ENCODE measurements at regions not wholly inside any gene's neighbourhood (a gene's known extent, or its start where the extent isn't known, plus 50 kb on each side); places are given as distances from the start of the nearest gene placed in this dataset.
"Not testable (repeated sequence)": the region's sequence is repeated elsewhere in the genome, so short reads cannot be mapped to it uniquely, and the experiment has no call there.

GRCh38 chr18:40307627-40308026 lies 1647.4 kb upstream of the PIK3C3 start:
- no peak for DNase-seq

GRCh38 chr18:40296717-40297413 lies 1658.2 kb upstream of the PIK3C3 start:
- no peak for DNase-seq

- DNase-seq, result peak; percentile 7
Measured at GRCh38 chr18:40292985-40293710, 1661.9 kb upstream of the PIK3C3 start.

GRCh38 chr18:40283560-40283959 lies 1671.5 kb upstream of the PIK3C3 start:
- DNase-seq, result no peak

GRCh38 chr18:40281356-40281755 lies 1673.7 kb upstream of the PIK3C3 start:
- DNase-seq, result not testable (repeated sequence)

GRCh38 chr18:40274618-40275196 lies 1680.3 kb upstream of the PIK3C3 start:
- DNase-seq, result no peak

GRCh38 chr18:40272630-40273231 lies 1682.3 kb upstream of the PIK3C3 start:
- no peak for DNase-seq

GRCh38 chr18:40259115-40259835 lies 1695.8 kb upstream of the PIK3C3 start:
- no peak for DNase-seq

- DNase-seq, result no peak
Measured at GRCh38 chr18:40258311-40258710, 1696.7 kb upstream of the PIK3C3 start.

- DNase-seq, result no peak
Measured at GRCh38 chr18:40250236-40250635, 1704.8 kb upstream of the PIK3C3 start.

- DNase-seq, result no peak
Measured at GRCh38 chr18:40249390-40250080, 1705.5 kb upstream of the PIK3C3 start.

GRCh38 chr18:40245612-40246011 lies 1709.4 kb upstream of the PIK3C3 start:
- not testable (repeated sequence) for DNase-seq

- DNase-seq, result no peak
Measured at GRCh38 chr18:40243607-40244006, 1711.4 kb upstream of the PIK3C3 start.

- no peak for DNase-seq
Measured at GRCh38 chr18:40235836-40236235, 1719.2 kb upstream of the PIK3C3 start.

- DNase-seq, result no peak
Measured at GRCh38 chr18:40235323-40235722, 1719.7 kb upstream of the PIK3C3 start.

- no peak for DNase-seq
Measured at GRCh38 chr18:40233931-40234616, 1721.0 kb upstream of the PIK3C3 start.

- DNase-seq, result no peak
Measured at GRCh38 chr18:40222776-40223175, 1732.3 kb upstream of the PIK3C3 start.

GRCh38 chr18:40216856-40217255 lies 1738.2 kb upstream of the PIK3C3 start:
- no peak for DNase-seq

- DNase-seq, result no peak
Measured at GRCh38 chr18:40215979-40216378, 1739.1 kb upstream of the PIK3C3 start.

- no peak for DNase-seq
Measured at GRCh38 chr18:40210696-40211095, 1744.3 kb upstream of the PIK3C3 start.

GRCh38 chr18:40208958-40209357 lies 1746.1 kb upstream of the PIK3C3 start:
- peak; percentile 15 for DNase-seq

GRCh38 chr18:40197711-40198110 lies 1757.3 kb upstream of the PIK3C3 start:
- DNase-seq, result no peak
